IMR-90 (cell line): ENCODE measurements at regions not wholly inside any gene's neighbourhood (a gene's known extent, or its start where the extent isn't known, plus 50 kb on each side); places are given as distances from the start of the nearest gene placed in this dataset.

Experiments
- BHLHE40 ChIP-seq: fragments of 150-350 bp; IDR thresholded peaks from 2 replicates; pipeline ENCODE4 v1.6.1; 2016; ENCODE audit warnings: mild to moderate bottlenecking, low read depth, low read length
- CEBPB ChIP-seq: IDR thresholded peaks from 2 replicates; pipeline ENCODE4 v1.6.1; 2012; ENCODE audit warnings: low read depth, low read length, improper control_type of control experiment
- CHD1 ChIP-seq: IDR thresholded peaks from 2 replicates; pipeline ENCODE4 v1.6.1; 2012; ENCODE audit warnings: low read depth, low read length, improper control_type of control experiment
- FOS ChIP-seq: fragments of 150-350 bp; IDR thresholded peaks from 2 replicates; pipeline ENCODE4 v1.6.1; 2016; ENCODE audit warnings: low read depth, low read length
- MAFK ChIP-seq: IDR thresholded peaks from 2 replicates; pipeline ENCODE4 v1.6.1; 2012; ENCODE audit warnings: low read depth, low read length, improper control_type of control experiment
- MXI1 ChIP-seq: IDR thresholded peaks from 2 replicates; pipeline ENCODE4 v1.6.1; 2012; ENCODE audit warnings: low read depth, mild to moderate bottlenecking, low read length, moderate library complexity, borderline replicate concordance
- POLR2A ChIP-seq: IDR thresholded peaks from 2 replicates; pipeline ENCODE4 v1.6.1; 2012; ENCODE audit warnings: mild to moderate bottlenecking, low read depth, low read length
- RAD21 ChIP-seq: IDR thresholded peaks from 2 replicates; pipeline ENCODE4 v1.6.1; 2012; ENCODE audit warnings: low read length, improper control_type of control experiment
- RCOR1 ChIP-seq: IDR thresholded peaks from 2 replicates; pipeline ENCODE4 v1.6.1; 2012; ENCODE audit warnings: mild to moderate bottlenecking, low read length, improper control_type of control experiment; ENCODE audit not compliant: insufficient replicate concordance
- RFX5 ChIP-seq: IDR thresholded peaks from 2 replicates; pipeline ENCODE4 v1.8.0; 2012; ENCODE audit warnings: low read depth, mild to moderate bottlenecking, low read length, moderate library complexity
- SMC3 ChIP-seq: fragments of 150-350 bp; IDR thresholded peaks from 2 replicates; pipeline ENCODE4 v1.6.1; 2016; ENCODE audit warnings: low read depth, mild to moderate bottlenecking, antibody characterized with exemption, low read length, moderate library complexity
- TF ChIP-seq, protein P1 (sequence below): conservative IDR thresholded peaks from 2 replicates; pipeline ENCODE4 v1.5.1; 2012; ENCODE audit warnings: mild to moderate bottlenecking, low read depth, low read length, improper control_type of control experiment
- TF ChIP-seq, protein P2 (sequence below): fragments of 150-350 bp; IDR thresholded peaks from 2 replicates; pipeline ENCODE4 v1.6.1; 2016; ENCODE audit warnings: low read depth, mild to moderate bottlenecking, low read length, moderate library complexity, borderline replicate concordance
- TF ChIP-seq, protein P3 (sequence below): fragments of 150-350 bp; IDR thresholded peaks from 2 replicates; pipeline ENCODE4 v1.6.1; 2017; ENCODE audit warnings: mild to moderate bottlenecking, antibody characterized with exemption, low read length, low read depth

DNA sequence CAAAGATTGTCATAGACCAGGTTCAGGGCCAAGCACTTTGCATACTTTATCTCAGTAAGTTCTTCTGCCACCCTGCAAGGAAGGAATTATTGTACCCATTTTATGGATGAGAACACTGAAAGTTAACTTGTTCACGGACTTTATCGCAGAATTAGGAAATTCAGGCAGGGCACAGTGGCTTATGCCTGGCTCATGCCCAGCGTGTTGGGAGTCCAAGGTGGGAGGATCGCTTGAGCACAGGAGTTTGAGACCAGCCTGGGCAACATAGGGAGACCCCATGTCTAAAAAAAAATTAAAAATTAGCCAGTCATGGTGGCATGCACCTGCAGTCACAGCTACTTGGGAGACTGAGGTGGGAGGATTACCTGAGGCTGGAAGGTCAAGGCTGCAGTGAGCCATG, 72.4 kb downstream of the MFAP3 start:
- TF ChIP-seq CEBPB, result no peak
- no peak for TF ChIP-seq POLR2A
- TF ChIP-seq MAFK, result no peak
- TF ChIP-seq, protein P1, sequence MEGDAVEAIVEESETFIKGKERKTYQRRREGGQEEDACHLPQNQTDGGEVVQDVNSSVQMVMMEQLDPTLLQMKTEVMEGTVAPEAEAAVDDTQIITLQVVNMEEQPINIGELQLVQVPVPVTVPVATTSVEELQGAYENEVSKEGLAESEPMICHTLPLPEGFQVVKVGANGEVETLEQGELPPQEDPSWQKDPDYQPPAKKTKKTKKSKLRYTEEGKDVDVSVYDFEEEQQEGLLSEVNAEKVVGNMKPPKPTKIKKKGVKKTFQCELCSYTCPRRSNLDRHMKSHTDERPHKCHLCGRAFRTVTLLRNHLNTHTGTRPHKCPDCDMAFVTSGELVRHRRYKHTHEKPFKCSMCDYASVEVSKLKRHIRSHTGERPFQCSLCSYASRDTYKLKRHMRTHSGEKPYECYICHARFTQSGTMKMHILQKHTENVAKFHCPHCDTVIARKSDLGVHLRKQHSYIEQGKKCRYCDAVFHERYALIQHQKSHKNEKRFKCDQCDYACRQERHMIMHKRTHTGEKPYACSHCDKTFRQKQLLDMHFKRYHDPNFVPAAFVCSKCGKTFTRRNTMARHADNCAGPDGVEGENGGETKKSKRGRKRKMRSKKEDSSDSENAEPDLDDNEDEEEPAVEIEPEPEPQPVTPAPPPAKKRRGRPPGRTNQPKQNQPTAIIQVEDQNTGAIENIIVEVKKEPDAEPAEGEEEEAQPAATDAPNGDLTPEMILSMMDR, result no peak
- TF ChIP-seq, protein P2, sequence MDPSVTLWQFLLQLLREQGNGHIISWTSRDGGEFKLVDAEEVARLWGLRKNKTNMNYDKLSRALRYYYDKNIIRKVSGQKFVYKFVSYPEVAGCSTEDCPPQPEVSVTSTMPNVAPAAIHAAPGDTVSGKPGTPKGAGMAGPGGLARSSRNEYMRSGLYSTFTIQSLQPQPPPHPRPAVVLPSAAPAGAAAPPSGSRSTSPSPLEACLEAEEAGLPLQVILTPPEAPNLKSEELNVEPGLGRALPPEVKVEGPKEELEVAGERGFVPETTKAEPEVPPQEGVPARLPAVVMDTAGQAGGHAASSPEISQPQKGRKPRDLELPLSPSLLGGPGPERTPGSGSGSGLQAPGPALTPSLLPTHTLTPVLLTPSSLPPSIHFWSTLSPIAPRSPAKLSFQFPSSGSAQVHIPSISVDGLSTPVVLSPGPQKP, result no peak
- TF ChIP-seq MXI1, result no peak
- no peak for TF ChIP-seq BHLHE40
- no peak for TF ChIP-seq CHD1
- TF ChIP-seq SMC3, result no peak
- TF ChIP-seq RAD21, result no peak
- no peak for TF ChIP-seq RFX5
- no peak for TF ChIP-seq FOS
- TF ChIP-seq, protein P3, sequence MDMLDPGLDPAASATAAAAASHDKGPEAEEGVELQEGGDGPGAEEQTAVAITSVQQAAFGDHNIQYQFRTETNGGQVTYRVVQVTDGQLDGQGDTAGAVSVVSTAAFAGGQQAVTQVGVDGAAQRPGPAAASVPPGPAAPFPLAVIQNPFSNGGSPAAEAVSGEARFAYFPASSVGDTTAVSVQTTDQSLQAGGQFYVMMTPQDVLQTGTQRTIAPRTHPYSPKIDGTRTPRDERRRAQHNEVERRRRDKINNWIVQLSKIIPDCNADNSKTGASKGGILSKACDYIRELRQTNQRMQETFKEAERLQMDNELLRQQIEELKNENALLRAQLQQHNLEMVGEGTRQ, result no peak
- no peak for TF ChIP-seq RCOR1
